ENCODE measurements at regions not wholly inside any gene's neighbourhood (a gene's known extent, or its start where the extent isn't known, plus 50 kb on each side); places are given as distances from the start of the nearest gene placed in this dataset.

- no peak for TF ChIP-seq ZFX (IDR thresholded peaks at IDR 0.05)
- TF ChIP-seq CTCF (conservative IDR thresholded peaks at IDR 0.05): no peak
- no peak overlapping the region for H3K27ac ChIP-seq
Measured at GRCh38 chr6:81073318-81073717, 679.2 kb downstream of the TENT5A start.

- TF ChIP-seq CTCF (conservative IDR thresholded peaks at IDR 0.05): no peak
- TF ChIP-seq ZFX (IDR thresholded peaks at IDR 0.05): no peak
- H3K27ac ChIP-seq: no peak overlapping the region
Measured at GRCh38 chr6:81071121-81071520, 681.4 kb downstream of the TENT5A start.

- TF ChIP-seq ZFX (IDR thresholded peaks at IDR 0.05) (no peak), CTCF (conservative IDR thresholded peaks at IDR 0.05) (no peak)
- H3K27ac ChIP-seq: no peak overlapping the region
Measured at GRCh38 chr6:81067057-81067456, 685.4 kb downstream of the TENT5A start.

GRCh38 chr6:81063891-81064290 lies 688.6 kb downstream of the TENT5A start:
- no peak overlapping the region for H3K27ac ChIP-seq
- TF ChIP-seq CTCF (conservative IDR thresholded peaks at IDR 0.05) (no peak), ZFX (IDR thresholded peaks at IDR 0.05) (no peak)

- no peak for TF ChIP-seq CTCF (conservative IDR thresholded peaks at IDR 0.05)
- TF ChIP-seq ZFX (IDR thresholded peaks at IDR 0.05): no peak
- no peak overlapping the region for H3K27ac ChIP-seq
Measured at GRCh38 chr6:81054036-81054435, 698.4 kb downstream of the TENT5A start.

- no peak overlapping the region for H3K27ac ChIP-seq
- TF ChIP-seq CTCF (conservative IDR thresholded peaks at IDR 0.05) (no peak), ZFX (IDR thresholded peaks at IDR 0.05) (no peak)
Measured at GRCh38 chr6:81051952-81052351, 700.5 kb downstream of the TENT5A start.

GRCh38 chr6:81049425-81050042 lies 702.9 kb downstream of the TENT5A start:
- no peak for TF ChIP-seq CTCF (conservative IDR thresholded peaks at IDR 0.05)
- no peak for TF ChIP-seq ZFX (IDR thresholded peaks at IDR 0.05)
- H3K27ac ChIP-seq: no peak overlapping the region
